ENCODE measurements at regions not wholly inside any gene's neighbourhood (a gene's known extent, or its start where the extent isn't known, plus 50 kb on each side); places are given as distances from the start of the nearest gene placed in this dataset.

GRCh38 chr12:84464616-84465015, 448.0 kb downstream of the SLC6A15 start:
- TF ChIP-seq LEF1 (IDR thresholded peaks at IDR 0.05; ENCODE audit: borderline replicate concordance): no peak
- no peak for TF ChIP-seq FOXM1 (IDR thresholded peaks at IDR 0.05; ENCODE audit: borderline replicate concordance)
- TF ChIP-seq PKNOX1 (IDR thresholded peaks at IDR 0.05): no peak
- TF ChIP-seq SP1 (IDR thresholded peaks at IDR 0.05): no peak
- no peak for TF ChIP-seq NFRKB (IDR thresholded peaks at IDR 0.05)
- TF ChIP-seq ZNF384 (IDR thresholded peaks at IDR 0.05): no peak
- no peak for TF ChIP-seq SUZ12 (IDR thresholded peaks at IDR 0.05)
- TF ChIP-seq BHLHE40 (IDR thresholded peaks at IDR 0.05; ENCODE audit: borderline replicate concordance): no peak
- TF ChIP-seq FOXA1 (IDR thresholded peaks at IDR 0.05): no peak
- no peak for TF ChIP-seq ARNT (IDR thresholded peaks at IDR 0.05)
